Endothelial cell of hepatic sinusoid (primary cell): ENCODE measurements at regions not wholly inside any gene's neighbourhood (a gene's known extent, or its start where the extent isn't known, plus 50 kb on each side); places are given as distances from the start of the nearest gene placed in this dataset.
"Not testable (repeated sequence)": the region's sequence is repeated elsewhere in the genome, so short reads cannot be mapped to it uniquely, and the experiment has no call there.

ENCODE experiments used
- in situ Hi-C: cut with HindIII; loops from 2 replicates; pipeline ENCODE4 v1.10.0; 2017; ENCODE audit warnings: low sequenced_read_pairs

DNA sequence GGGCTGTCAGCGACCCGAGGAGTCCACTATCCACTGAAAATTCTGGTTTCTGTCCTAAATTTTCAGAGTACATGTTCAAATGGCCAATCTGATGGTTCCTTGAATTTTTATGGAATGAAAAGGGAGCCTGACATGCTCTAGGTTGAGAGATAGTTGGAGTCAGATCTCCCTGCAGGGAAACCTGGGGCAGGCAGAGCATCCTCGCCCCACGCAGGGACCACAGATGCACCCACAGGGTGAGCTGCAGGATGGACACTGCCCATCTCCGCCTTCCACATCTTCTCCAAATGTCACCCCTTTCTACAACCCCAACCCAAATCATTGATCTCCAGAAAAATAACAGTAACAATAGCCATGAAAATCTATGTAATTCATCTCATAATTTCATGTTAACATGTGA lies 114.2 kb upstream of the IGLL5 start:
- in situ Hi-C loops, result loop anchor here (25.0 kb wide), 1 partner anchor 111 kb away; no protein-coding TSS in a partner anchor

DNA sequence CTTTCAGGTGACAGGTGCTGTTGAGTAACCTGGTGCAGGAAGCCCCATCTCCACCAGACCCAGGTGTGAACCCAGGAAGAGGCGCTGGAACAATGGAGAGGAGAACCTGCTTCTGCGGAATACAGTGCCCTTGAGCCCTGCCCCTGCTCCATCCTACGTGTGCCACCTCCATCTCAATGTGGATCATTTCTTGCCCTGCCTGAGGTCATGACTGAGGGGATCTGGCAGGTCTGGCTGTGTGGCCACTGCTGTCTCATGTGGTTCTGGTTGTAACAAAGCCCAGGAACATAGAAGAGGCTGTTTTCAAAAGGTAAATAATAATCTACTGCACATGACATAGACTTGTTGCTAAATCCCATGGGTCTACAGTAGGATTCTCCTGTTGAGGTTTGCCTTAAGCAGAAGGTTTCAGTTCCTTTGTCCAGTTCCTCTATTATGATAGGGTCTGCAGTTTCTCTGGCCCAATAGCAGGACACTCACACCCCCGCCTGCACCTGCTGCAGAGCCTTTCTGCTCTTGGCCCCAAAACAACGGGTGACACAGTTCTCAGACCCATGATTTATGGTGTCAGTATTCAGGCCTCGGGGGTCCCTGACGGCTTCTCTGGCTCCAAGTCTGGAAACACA lies 113.5 kb upstream of the IGLL5 start:
- in situ Hi-C loops, result loop anchor here (25.0 kb wide), 1 partner anchor 112 kb away; no protein-coding TSS in a partner anchor

- in situ Hi-C loops, result loop anchor here (25.0 kb wide), 1 partner anchor 112 kb away; no protein-coding TSS in a partner anchor
Observed at GRCh38 chr22:22774762-22775161, 112.9 kb upstream of the IGLL5 start.

DNA sequence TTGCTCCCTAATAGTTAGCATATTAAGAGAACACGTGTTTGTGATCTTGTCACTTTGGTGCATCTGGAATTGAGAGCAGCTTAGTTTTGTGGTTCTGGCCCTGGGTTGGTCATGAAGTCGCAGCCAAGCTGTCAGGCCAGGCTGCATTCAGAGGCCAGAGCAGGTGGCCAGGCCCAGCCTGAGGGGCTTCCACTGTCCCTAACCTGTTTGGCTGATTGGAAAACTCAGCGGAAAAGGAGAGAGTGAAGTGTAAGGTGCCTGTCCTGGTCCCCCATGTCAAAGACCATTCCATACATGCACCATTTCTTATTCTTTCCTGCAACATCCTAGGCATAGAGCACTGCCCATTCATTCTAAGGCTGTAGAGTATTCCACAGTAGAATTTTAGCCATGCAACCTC lies 111.5 kb upstream of the IGLL5 start:
- in situ Hi-C loops, result no loop called here

- in situ Hi-C loops, result no loop called here
Observed at GRCh38 chr22:22779213-22779612, 108.4 kb upstream of the IGLL5 start.

GRCh38 chr22:22783575-22783974 lies 104.0 kb upstream of the IGLL5 start:
- in situ Hi-C loops, result no loop called here

GRCh38 chr22:22784249-22785039 lies 103.2 kb upstream of the IGLL5 start:
- in situ Hi-C loops, result no loop called here

- in situ Hi-C loops, result no loop called here
Observed at GRCh38 chr22:22785316-22786065, 102.1 kb upstream of the IGLL5 start.

GRCh38 chr22:22786301-22787115 lies 101.1 kb upstream of the IGLL5 start:
- in situ Hi-C loops, result no loop called here

DNA sequence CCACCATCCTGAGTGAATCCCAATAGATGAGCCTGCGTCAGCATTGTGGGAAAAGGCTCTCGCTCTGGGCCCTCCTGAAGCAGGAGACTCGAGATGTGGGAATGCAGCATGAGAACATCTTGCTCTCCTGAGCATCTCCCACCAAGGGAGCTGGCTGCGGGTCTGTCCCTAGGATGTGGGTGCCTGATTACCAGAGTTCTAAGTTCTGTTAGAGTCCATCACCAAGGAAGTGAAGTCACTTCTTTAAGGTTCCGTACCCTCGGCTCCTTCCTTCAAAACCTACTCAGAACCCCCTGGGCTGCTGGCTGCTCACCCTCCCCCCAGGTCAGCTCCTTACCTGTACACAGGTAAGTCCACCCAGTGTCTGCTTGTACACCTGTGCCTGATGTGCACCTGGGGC lies 100.5 kb upstream of the IGLL5 start:
- in situ Hi-C loops, result no loop called here

DNA sequence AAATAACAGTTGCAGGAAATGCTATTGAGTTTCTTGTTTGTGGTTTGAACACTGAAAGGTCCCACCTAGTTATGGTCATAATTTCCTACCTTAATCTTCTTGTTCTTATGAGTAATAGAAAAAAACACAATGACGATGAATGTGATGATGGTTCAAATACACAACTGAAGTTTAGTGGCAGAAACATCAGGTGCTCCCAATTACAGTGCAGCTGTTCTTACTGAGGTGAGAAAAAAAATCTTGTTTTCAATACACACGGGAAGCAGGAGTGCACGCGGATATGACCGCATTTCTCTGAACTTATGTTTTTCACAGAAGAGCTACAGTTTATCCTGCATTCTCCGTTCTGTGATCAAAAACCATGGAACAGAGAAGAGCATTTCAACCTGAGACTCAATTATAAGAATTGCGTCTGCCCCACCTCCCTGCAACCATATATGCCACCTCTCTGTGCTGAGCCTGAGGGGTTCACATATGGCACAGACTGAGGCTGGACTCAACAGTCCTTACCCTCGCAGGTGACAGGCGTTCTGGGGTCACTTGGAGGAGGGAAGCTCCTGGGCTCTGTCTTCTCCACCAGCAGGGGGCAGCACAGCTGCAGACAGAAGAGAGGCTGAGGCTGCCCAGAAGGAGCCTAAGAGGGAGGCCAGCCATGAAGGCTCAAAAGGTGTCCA lies 99.7 kb upstream of the IGLL5 start:
- in situ Hi-C loops, result no loop called here

GRCh38 chr22:22788460-22789037 lies 99.1 kb upstream of the IGLL5 start:
- in situ Hi-C loops, result no loop called here

GRCh38 chr22:22789233-22789921 lies 98.2 kb upstream of the IGLL5 start:
- in situ Hi-C loops, result no loop called here

DNA sequence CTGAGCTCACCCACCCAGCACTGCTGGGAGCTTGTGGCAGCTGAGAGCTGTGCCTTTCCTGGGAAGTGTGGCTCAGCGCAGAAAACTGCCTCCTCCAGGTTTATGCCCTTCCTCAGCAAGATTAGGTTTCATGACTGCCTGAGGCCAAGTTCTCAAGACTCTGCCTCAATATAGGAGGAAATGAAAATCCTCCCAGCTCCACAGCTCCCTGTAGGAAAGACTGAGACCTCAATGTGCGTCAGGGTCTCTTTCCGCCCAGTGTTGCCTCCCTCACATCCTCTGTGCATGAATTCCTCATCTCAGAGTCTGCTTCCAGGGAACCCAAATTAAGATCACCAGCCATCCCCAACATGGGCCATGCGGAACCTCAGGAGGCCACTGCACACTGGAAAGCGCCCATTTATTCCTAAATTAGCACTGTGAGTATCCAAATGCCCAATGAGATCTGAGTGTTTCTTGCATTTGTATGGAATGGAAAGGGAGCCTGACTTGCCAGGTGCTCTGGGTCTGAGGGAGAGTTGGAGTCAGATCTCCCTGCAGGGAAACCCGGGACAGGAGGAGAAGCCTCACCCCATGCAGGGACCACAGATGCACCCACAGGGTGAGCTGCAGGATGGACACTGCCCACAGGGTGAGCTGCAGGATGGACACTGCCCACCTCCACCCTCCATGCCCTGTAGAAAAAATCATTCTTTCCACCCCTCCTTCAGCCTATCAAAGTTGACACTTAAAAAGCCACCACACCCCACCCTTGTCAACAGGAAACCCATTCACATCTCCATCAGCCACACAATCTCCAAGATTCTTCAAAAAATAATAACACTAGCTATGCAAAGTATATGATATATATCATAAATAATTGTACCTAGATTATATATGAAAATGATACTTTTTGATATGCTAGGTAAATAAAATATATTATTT lies 97.4 kb upstream of the IGLL5 start:
- in situ Hi-C loops, result no loop called here

DNA sequence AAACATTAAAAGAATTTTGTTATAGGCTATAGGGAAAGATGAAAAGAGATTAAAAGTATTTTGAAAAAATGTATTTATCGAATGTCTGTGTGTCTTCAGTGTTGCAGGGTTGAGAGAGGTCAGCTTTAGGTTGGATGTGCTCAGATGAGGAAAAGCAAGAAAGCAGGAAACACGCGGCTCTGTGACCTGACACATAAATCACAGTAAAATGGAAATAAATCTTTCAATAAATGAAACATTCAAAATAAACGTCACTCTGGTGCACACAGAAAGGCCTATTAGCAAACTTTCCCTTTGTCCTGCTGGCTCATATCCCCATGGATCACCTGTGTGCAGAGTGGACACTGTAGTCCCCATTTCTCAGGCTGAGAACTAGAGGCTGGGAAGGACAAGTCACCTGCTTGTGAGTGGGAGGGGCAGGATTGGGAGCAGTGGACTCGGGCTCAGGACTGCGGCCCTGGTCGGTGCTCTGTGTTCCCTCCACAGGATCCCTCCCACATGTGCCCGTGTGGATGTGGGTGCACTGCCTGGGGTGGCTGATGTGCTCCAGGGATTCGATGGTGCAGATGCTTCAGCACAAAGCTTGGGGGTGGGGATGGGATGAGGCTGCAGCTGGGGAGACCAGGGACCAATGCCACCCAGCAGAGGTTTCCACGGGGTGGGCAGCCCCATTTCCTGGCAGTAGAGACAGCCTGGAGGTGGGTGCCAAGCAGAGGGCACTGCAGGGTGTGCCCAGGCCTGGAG lies 96.0 kb upstream of the IGLL5 start:
- in situ Hi-C loops, result no loop called here

GRCh38 chr22:22792205-22792786 lies 95.3 kb upstream of the IGLL5 start:
- in situ Hi-C loops, result not testable (repeated sequence)

DNA sequence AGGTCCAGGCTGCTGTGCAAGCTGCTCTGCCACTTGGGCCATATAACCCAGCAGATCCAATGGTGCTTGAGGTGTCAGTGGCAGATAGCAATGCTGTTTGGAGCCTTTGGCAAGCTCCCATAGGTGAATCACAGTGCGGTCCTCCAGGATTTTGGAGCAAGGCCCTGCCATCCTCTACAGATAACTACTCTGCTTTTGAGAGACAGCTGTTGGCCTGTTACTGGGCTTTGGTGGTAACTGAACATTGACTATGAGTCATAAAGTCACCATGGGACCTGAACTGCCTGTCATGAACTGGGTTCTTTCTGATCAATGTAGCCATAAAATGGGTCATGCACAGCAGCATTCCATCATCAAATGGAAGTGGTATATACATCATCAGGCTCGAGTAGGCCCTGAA lies 92.0 kb upstream of the IGLL5 start:
- in situ Hi-C loops, result not testable (repeated sequence)
